ENCODE measurements at regions not wholly inside any gene's neighbourhood (a gene's known extent, or its start where the extent isn't known, plus 50 kb on each side); places are given as distances from the start of the nearest gene placed in this dataset.

DNA sequence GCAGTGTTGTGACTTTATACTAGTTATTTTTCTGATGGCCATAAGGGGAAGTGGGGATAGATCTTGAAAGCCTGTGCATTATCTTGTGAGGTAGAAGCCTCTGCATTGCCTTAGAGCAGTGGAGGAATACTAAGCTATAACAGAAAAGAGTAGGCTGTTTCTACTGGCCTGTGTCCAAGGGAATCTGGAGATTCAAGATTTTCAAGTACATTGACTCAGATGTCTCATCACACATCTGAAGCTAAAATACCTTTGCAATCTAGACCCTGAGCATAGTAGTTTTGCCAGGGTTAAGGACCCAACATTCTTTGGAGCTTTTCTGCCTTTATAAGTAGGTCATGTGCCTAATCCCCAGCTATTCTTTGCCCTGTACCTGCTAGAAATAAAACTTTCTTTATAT lies 272.3 kb downstream of the TENT5A start:
- Histone ChIP-seq H3K27ac (ENCODE audit: low read length) (no peak overlapping the region), H3K36me3 (ENCODE audit: insufficient read depth, low read length) (no peaks in the 10 kb centered on the region), H3K9ac (ENCODE audit: low read length) (no peak overlapping the region), H3K79me2 (replicated peaks; ENCODE audit: insufficient read depth, low read length) (no peaks in the 10 kb centered on the region), H3K27me3 (ENCODE audit: insufficient read depth, low read depth, low read length) (no peaks in the 10 kb centered on the region), H3K9me3 (ENCODE audit: low read length) (no peaks in the 10 kb centered on the region), H3K4me3 (ENCODE audit: low read length) (no peak overlapping the region), H3K4me2 (ENCODE audit: low read length) (no peak overlapping the region), H3K9me2 (ENCODE audit: insufficient read depth, low read length) (no peaks in the 10 kb centered on the region), H2AFZ (ENCODE audit: low read depth, low read length) (no peak overlapping the region), H4K20me1 (ENCODE audit: insufficient read depth) (no peaks in the 10 kb centered on the region), H3F3A (ENCODE audit: insufficient read depth, low read length, poor library complexity, severe bottlenecking) (no peaks in the 10 kb centered on the region)
- TF ChIP-seq POLR2AphosphoS5 (IDR thresholded peaks at IDR 0.05) (no peak), RAD21 (conservative IDR thresholded peaks at IDR 0.05) (no peak), EP300 (conservative IDR thresholded peaks at IDR 0.05; ENCODE audit: poor library complexity, severe bottlenecking) (no peak)
- TF ChIP-seq, protein P1, sequence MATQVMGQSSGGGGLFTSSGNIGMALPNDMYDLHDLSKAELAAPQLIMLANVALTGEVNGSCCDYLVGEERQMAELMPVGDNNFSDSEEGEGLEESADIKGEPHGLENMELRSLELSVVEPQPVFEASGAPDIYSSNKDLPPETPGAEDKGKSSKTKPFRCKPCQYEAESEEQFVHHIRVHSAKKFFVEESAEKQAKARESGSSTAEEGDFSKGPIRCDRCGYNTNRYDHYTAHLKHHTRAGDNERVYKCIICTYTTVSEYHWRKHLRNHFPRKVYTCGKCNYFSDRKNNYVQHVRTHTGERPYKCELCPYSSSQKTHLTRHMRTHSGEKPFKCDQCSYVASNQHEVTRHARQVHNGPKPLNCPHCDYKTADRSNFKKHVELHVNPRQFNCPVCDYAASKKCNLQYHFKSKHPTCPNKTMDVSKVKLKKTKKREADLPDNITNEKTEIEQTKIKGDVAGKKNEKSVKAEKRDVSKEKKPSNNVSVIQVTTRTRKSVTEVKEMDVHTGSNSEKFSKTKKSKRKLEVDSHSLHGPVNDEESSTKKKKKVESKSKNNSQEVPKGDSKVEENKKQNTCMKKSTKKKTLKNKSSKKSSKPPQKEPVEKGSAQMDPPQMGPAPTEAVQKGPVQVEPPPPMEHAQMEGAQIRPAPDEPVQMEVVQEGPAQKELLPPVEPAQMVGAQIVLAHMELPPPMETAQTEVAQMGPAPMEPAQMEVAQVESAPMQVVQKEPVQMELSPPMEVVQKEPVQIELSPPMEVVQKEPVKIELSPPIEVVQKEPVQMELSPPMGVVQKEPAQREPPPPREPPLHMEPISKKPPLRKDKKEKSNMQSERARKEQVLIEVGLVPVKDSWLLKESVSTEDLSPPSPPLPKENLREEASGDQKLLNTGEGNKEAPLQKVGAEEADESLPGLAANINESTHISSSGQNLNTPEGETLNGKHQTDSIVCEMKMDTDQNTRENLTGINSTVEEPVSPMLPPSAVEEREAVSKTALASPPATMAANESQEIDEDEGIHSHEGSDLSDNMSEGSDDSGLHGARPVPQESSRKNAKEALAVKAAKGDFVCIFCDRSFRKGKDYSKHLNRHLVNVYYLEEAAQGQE (IDR thresholded peaks at IDR 0.05; ENCODE audit: borderline replicate concordance), result no peak

DNA sequence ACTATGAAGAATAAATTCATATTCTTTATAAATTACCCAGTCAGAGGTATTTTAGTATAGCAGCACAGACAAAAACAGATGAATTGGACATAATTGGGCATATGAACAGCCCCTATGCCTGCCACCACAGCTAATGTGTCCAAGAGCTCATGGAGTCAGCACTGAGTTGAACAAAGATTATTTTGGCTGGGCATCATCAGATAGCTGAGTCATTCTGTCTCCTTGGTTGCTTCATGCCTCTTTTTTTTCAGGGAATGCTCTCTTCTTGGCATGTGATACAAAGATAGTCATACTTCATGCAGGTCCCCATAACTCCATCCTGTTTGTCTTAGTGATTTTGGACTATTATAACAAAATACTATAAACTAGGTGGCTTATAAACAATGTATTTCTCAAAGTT lies 275.6 kb downstream of the TENT5A start:
- H3K36me3 ChIP-seq (ENCODE audit: insufficient read depth, low read length), result no peaks in the 10 kb centered on the region
- H3K4me3 ChIP-seq (ENCODE audit: low read length), result no peak overlapping the region
- H3K9me2 ChIP-seq (ENCODE audit: insufficient read depth, low read length), result no peaks in the 10 kb centered on the region
- H2AFZ ChIP-seq (ENCODE audit: low read depth, low read length), result no peak overlapping the region
- H3F3A ChIP-seq (ENCODE audit: insufficient read depth, low read length, poor library complexity, severe bottlenecking), result no peaks in the 10 kb centered on the region
- no peaks in the 10 kb centered on the region for H4K20me1 ChIP-seq (ENCODE audit: insufficient read depth)
- no peaks in the 10 kb centered on the region for H3K9me3 ChIP-seq (ENCODE audit: low read length)
- no peaks in the 10 kb centered on the region for H3K79me2 ChIP-seq (replicated peaks; ENCODE audit: insufficient read depth, low read length)
- no peak for TF ChIP-seq CTCF (IDR thresholded peaks at IDR 0.05; ENCODE audit: poor library complexity, severe bottlenecking)
- TF ChIP-seq, protein P1 (IDR thresholded peaks at IDR 0.05; ENCODE audit: borderline replicate concordance), result no peak
- H3K27ac ChIP-seq (ENCODE audit: low read length), result no peak overlapping the region
- H3K27me3 ChIP-seq (ENCODE audit: insufficient read depth, low read depth, low read length), result no peaks in the 10 kb centered on the region
- H3K4me2 ChIP-seq (ENCODE audit: low read length), result no peak overlapping the region
- no peak overlapping the region for H3K9ac ChIP-seq (ENCODE audit: low read length)
